ENCODE measurements at regions not wholly inside any gene's neighbourhood (a gene's known extent, or its start where the extent isn't known, plus 50 kb on each side); places are given as distances from the start of the nearest gene placed in this dataset.

- TF ChIP-seq CTCF (IDR thresholded peaks at IDR 0.05) (no peak), POLR2A (IDR thresholded peaks at IDR 0.05) (no peak)
Observed at GRCh38 chr13:63517371-63517770, 2101.7 kb upstream of the PCDH20 start.
